Fibroblast of skin of right biceps (primary cell): ENCODE measurements at regions not wholly inside any gene's neighbourhood (a gene's known extent, or its start where the extent isn't known, plus 50 kb on each side); places are given as distances from the start of the nearest gene placed in this dataset.
A peak's percentile ranks its signal among the peaks of the same experiment; 100 is the strongest.

Source experiments
- DNase-seq: peaks from one replicate; pipeline ENCODE4 v3.0.0-alpha.2; 2013

- DNase-seq = no peak
These were observed 82.6 kb upstream of the FUT8 start for GRCh38 chr14:65329911-65330310.

- DNase-seq = no peak
These were observed 82.1 kb upstream of the FUT8 start for GRCh38 chr14:65330416-65330815.

- no peak for DNase-seq
These were observed 80.9 kb upstream of the FUT8 start for GRCh38 chr14:65331652-65332051.

GRCh38 chr14:65332141-65332871 is 80.2 kb upstream of the FUT8 start:
- peak; percentile 59 for DNase-seq

GRCh38 chr14:65333943-65334687 is 78.4 kb upstream of the FUT8 start:
- DNase-seq = peak; percentile 94

GRCh38 chr14:65334765-65335410 is 77.6 kb upstream of the FUT8 start:
- no peak for DNase-seq

GRCh38 chr14:65335411-65335947 is 77.1 kb upstream of the FUT8 start:
- no peak for DNase-seq

GRCh38 chr14:65336191-65336591 is 76.3 kb upstream of the FUT8 start:
- peak; percentile 86 for DNase-seq

GRCh38 chr14:65339866-65340265 is 72.7 kb upstream of the FUT8 start:
- no peak for DNase-seq

- no peak for DNase-seq
These were observed 68.5 kb upstream of the FUT8 start for GRCh38 chr14:65344011-65344410.

GRCh38 chr14:65345266-65345665 is 67.3 kb upstream of the FUT8 start:
- no peak for DNase-seq

GRCh38 chr14:65346474-65346873 is 66.1 kb upstream of the FUT8 start:
- no peak for DNase-seq

GRCh38 chr14:65346895-65347294 is 65.6 kb upstream of the FUT8 start:
- no peak for DNase-seq

- DNase-seq = no peak
These were observed 64.4 kb upstream of the FUT8 start for GRCh38 chr14:65348137-65348536.

GRCh38 chr14:65349100-65349499 is 63.4 kb upstream of the FUT8 start:
- DNase-seq = no peak

GRCh38 chr14:65351493-65352194 is 60.9 kb upstream of the FUT8 start:
- no peak for DNase-seq

GRCh38 chr14:65352964-65353530 is 59.5 kb upstream of the FUT8 start:
- no peak for DNase-seq

- no peak for DNase-seq
These were observed 58.4 kb upstream of the FUT8 start for GRCh38 chr14:65354131-65354530.

- no peak for DNase-seq
These were observed 57.8 kb upstream of the FUT8 start for GRCh38 chr14:65354715-65355114.

GRCh38 chr14:65356327-65356836 is 56.1 kb upstream of the FUT8 start:
- peak; percentile 95 for DNase-seq

GRCh38 chr14:65357113-65357512 is 55.4 kb upstream of the FUT8 start:
- DNase-seq = no peak

- DNase-seq = no peak
These were observed 54.8 kb upstream of the FUT8 start for GRCh38 chr14:65357689-65358088.
